ENCODE measurements at regions not wholly inside any gene's neighbourhood (a gene's known extent, or its start where the extent isn't known, plus 50 kb on each side); places are given as distances from the start of the nearest gene placed in this dataset.

- BruUV-seq (replicated peaks) = no TSS peak
- Histone ChIP-seq H3K9me3 (ENCODE audit: low read length) (no peaks in the 10 kb centered on the region), H3K4me1 (ENCODE audit: insufficient read depth, low read length, poor library complexity, severe bottlenecking) (no peaks in the 10 kb centered on the region), H3K27ac (ENCODE audit: low read depth, low read length, poor library complexity, severe bottlenecking) (no peak overlapping the region), H3K4me3 (ENCODE audit: low read depth, low read length, poor library complexity, severe bottlenecking) (no peak overlapping the region), H2AFZ (ENCODE audit: low read length) (no peak overlapping the region), H3K36me3 (ENCODE audit: insufficient read depth, low read length) (no peaks in the 10 kb centered on the region), H4K20me1 (ENCODE audit: insufficient read depth, low read length) (no peaks in the 10 kb centered on the region), H3K4me2 (ENCODE audit: low read length) (no peak overlapping the region), H3K9me2 (ENCODE audit: insufficient read depth, low read length) (no peaks in the 10 kb centered on the region), H3K79me2 (ENCODE audit: insufficient read depth, low read depth, low read length) (no peaks in the 10 kb centered on the region)
- DNase-seq (ENCODE audit: low spot score) = no peak
- ChIA-PET POLR2A (no interaction called here), CTCF (ENCODE audit: unreplicated experiment) (no interaction called here)
- TF ChIP-seq EZH2phosphoT487 (IDR thresholded peaks at IDR 0.05; ENCODE audit: borderline replicate concordance, low read depth, low read length) (no peak), CTCF (conservative IDR thresholded peaks at IDR 0.05; ENCODE audit: low read length) (no peak)
- intact Hi-C loops (cut with micrococcal nuclease; ENCODE audit: unreplicated experiment) = no loop called here
These were observed 484.1 kb upstream of the SALL3 start for GRCh38 chr18:78495550-78495949.

GRCh38 chr18:78496079-78496478, 483.5 kb upstream of the SALL3 start:
- ChIA-PET CTCF (ENCODE audit: unreplicated experiment) (no interaction called here), POLR2A (no interaction called here)
- Histone ChIP-seq H3K4me1 (ENCODE audit: insufficient read depth, low read length, poor library complexity, severe bottlenecking) (no peaks in the 10 kb centered on the region), H2AFZ (ENCODE audit: low read length) (no peak overlapping the region), H3K79me2 (ENCODE audit: insufficient read depth, low read depth, low read length) (no peaks in the 10 kb centered on the region), H3K36me3 (ENCODE audit: insufficient read depth, low read length) (no peaks in the 10 kb centered on the region), H4K20me1 (ENCODE audit: insufficient read depth, low read length) (no peaks in the 10 kb centered on the region), H3K9me3 (ENCODE audit: low read length) (no peaks in the 10 kb centered on the region), H3K27ac (ENCODE audit: low read depth, low read length, poor library complexity, severe bottlenecking) (no peak overlapping the region), H3K4me2 (ENCODE audit: low read length) (no peak overlapping the region), H3K4me3 (ENCODE audit: low read depth, low read length, poor library complexity, severe bottlenecking) (no peak overlapping the region), H3K9me2 (ENCODE audit: insufficient read depth, low read length) (no peaks in the 10 kb centered on the region)
- no peak for DNase-seq (ENCODE audit: low spot score)
- BruUV-seq (replicated peaks) = no TSS peak
- TF ChIP-seq CTCF (conservative IDR thresholded peaks at IDR 0.05; ENCODE audit: low read length) (no peak), EZH2phosphoT487 (IDR thresholded peaks at IDR 0.05; ENCODE audit: borderline replicate concordance, low read depth, low read length) (no peak)
- intact Hi-C loops (cut with micrococcal nuclease; ENCODE audit: unreplicated experiment) = no loop called here

GRCh38 chr18:78497641-78498040, 482.0 kb upstream of the SALL3 start:
- no peak overlapping the region for H3K27ac ChIP-seq (ENCODE audit: low read depth, low read length, poor library complexity, severe bottlenecking)
- TF ChIP-seq CTCF (conservative IDR thresholded peaks at IDR 0.05; ENCODE audit: low read length) = no peak
- TF ChIP-seq EZH2phosphoT487 (IDR thresholded peaks at IDR 0.05; ENCODE audit: borderline replicate concordance, low read depth, low read length) = no peak
- BruUV-seq (replicated peaks) = no TSS peak
- no peaks in the 10 kb centered on the region for H3K36me3 ChIP-seq (ENCODE audit: insufficient read depth, low read length)
- no peak overlapping the region for H2AFZ ChIP-seq (ENCODE audit: low read length)
- POLR2A ChIA-PET = no interaction called here
- no peak overlapping the region for H3K4me3 ChIP-seq (ENCODE audit: low read depth, low read length, poor library complexity, severe bottlenecking)
- no peak overlapping the region for H3K4me2 ChIP-seq (ENCODE audit: low read length)
- no peaks in the 10 kb centered on the region for H4K20me1 ChIP-seq (ENCODE audit: insufficient read depth, low read length)
- no peaks in the 10 kb centered on the region for H3K79me2 ChIP-seq (ENCODE audit: insufficient read depth, low read depth, low read length)
- no peaks in the 10 kb centered on the region for H3K9me2 ChIP-seq (ENCODE audit: insufficient read depth, low read length)
- no peaks in the 10 kb centered on the region for H3K4me1 ChIP-seq (ENCODE audit: insufficient read depth, low read length, poor library complexity, severe bottlenecking)
- intact Hi-C loops (cut with micrococcal nuclease; ENCODE audit: unreplicated experiment) = no loop called here
- CTCF ChIA-PET (ENCODE audit: unreplicated experiment) = no interaction called here
- no peaks in the 10 kb centered on the region for H3K9me3 ChIP-seq (ENCODE audit: low read length)
- DNase-seq (ENCODE audit: low spot score) = no peak
